HG02763 (cell line): ENCODE measurements at regions not wholly inside any gene's neighbourhood (a gene's known extent, or its start where the extent isn't known, plus 50 kb on each side); places are given as distances from the start of the nearest gene placed in this dataset.

ENCODE experiments used
- ATAC-seq: cut with Tn5 transposase; IDR thresholded peaks from one replicate; pipeline ENCODE4 v1.9.1; 2021; ENCODE audit warnings: mild to moderate bottlenecking, moderate library complexity; ENCODE audit not compliant: unreplicated experiment

DNA sequence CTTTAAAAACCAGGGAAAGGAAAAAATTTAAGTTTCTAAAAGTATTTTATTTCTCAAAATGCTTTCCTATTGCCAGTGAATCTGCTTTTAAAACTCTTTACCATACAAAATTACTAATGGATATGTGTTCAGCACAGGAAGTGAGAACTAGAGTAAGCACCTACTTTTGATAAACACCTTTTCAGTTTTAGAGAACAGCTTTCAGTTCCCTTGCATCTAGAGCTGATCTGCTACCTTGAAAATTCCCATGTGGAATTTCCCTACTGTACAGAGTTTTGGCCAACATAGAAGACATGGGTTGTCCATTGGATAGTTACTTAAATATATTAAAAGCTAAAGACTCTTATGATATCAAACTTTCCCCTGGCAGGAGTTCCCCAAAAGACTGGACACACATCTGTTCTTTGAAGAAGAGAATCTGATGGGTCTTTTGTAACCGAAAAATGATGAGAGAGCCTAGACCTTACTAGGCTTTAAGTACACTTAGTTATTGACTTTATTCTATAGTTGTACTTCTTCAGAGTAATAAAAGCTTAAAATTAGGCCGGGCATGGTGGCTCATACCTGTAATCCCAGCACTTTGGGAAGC lies 112.1 kb upstream of the CNTNAP4 start:
- ATAC-seq: no peak

DNA sequence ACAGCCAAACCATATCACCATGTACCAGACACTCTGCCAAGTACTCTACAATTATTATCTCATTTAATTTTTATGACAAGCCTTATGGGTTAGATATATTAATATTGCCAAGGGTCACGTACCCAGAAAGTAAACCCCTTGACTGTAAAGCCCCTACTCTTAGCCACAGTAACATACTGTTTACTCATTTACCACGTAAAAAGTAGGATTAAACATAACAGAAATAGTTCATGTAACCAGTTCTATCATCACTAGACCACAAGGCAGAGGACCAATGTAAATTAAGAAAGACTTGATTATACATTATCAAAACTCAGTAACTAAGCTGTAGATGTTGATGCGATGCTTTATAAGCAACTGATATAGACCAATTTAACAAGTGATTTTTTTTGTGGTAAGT lies 101.5 kb upstream of the CNTNAP4 start:
- peak; percentile 16 for ATAC-seq

GRCh38 chr16:76176153-76176552 lies 101.0 kb upstream of the CNTNAP4 start:
- ATAC-seq: peak; percentile 78

DNA sequence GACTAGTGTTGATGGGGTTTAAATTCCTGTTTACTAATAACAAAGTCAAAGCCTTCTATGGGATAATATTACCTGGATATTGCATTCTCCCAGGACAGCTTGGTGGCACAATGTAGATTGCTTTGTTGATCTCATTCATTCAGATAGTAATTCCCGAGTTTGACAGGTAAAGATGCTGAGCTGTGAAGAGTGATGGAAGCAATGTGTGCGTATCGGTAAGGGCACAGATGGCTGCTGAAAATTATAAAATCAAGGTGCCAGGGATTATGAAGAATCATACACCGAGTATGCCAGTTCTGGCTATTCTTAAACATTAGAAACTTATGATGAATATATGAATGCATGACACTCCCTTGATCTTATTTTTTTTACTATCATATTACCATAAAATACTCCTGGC lies 100.6 kb upstream of the CNTNAP4 start:
- ATAC-seq: no peak

GRCh38 chr16:76182041-76182635 lies 95.1 kb upstream of the CNTNAP4 start:
- ATAC-seq: no peak

GRCh38 chr16:76183647-76184046 lies 93.6 kb upstream of the CNTNAP4 start:
- ATAC-seq: no peak

- ATAC-seq: no peak
Measured at GRCh38 chr16:76190057-76190456, 87.1 kb upstream of the CNTNAP4 start.

- ATAC-seq: no peak
Measured at GRCh38 chr16:76190480-76190879, 86.7 kb upstream of the CNTNAP4 start.

DNA sequence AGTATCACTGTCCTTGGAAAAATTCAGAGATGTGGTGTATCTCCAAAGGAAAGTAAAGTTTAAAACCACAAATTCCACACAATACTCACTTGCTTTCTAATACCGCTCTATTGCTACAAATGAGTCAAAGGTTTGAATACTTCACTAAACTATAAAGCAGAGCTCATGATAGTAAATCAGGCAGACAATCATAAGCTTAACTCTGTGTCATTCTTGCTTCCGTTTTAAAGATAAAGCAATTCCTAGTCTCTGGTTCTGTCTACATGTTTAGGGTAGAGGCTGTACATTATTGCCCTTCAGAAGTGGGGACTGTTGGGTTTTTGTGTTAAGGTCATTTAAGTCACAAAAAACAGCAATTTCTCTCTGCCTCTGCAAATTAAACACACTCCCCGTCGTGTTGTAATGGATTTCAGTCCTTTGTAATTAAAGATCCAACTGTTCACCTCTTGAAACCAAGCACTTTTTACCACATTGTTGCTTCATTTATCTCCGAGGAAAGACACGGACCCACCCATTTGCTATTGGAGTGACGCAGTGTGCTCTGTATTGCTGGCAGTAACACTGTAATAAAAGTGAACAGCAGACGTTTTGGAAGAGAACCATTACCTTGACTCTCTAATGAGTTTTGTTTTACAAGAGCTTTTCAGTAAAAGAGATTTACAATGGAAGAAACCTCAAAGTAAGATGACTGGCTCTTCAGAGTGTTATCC lies 83.1 kb upstream of the CNTNAP4 start:
- ATAC-seq: no peak

- ATAC-seq: no peak
Measured at GRCh38 chr16:76194616-76195015, 82.6 kb upstream of the CNTNAP4 start.

DNA sequence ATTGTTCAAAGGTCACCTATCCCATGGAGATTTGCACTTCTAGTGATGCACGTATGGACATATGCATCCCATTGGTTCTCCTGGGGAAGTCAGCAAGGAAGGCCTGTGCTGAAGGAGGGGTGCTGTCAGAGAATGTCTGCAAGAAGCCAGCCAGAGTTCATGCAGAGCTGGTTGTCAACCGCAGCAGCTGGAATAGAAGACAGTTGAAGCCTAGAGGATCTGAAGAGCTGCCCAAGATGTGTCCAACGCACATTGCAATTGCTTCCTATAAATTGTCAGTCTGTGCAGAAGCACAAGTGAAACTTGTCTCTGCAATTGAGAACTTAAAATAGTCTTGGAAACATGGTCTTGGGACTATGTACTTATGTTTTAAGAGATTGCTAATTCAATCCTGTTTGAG lies 82.1 kb upstream of the CNTNAP4 start:
- ATAC-seq: no peak

- ATAC-seq: no peak
Measured at GRCh38 chr16:76195648-76196047, 81.6 kb upstream of the CNTNAP4 start.

- ATAC-seq: no peak
Measured at GRCh38 chr16:76197900-76198299, 79.3 kb upstream of the CNTNAP4 start.

GRCh38 chr16:76199681-76200220 lies 77.5 kb upstream of the CNTNAP4 start:
- no peak for ATAC-seq

- no peak for ATAC-seq
Measured at GRCh38 chr16:76201385-76201784, 75.8 kb upstream of the CNTNAP4 start.

DNA sequence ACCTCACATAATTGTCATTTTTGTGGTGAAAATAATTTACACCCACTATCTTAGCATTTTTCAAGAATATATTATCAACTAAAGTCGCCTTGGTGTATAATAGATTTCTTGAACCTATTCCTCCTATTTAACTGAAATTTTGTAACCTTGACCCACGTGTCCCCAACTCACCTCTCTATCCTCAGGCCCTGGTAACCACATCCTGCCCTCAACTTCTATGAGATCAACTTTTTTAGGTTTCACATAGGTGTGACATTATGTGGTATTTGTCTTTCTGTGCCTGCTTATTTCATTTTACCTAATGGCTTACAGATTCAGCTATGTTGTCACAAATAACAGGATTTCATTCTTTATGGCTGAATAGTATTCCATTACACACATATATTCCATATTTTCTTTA lies 73.0 kb upstream of the CNTNAP4 start:
- ATAC-seq: no peak

GRCh38 chr16:76207270-76207669 lies 69.9 kb upstream of the CNTNAP4 start:
- no peak for ATAC-seq

GRCh38 chr16:76210157-76210556 lies 67.0 kb upstream of the CNTNAP4 start:
- no peak for ATAC-seq

GRCh38 chr16:76213860-76214259 lies 63.3 kb upstream of the CNTNAP4 start:
- ATAC-seq: no peak

GRCh38 chr16:76214856-76215255 lies 62.3 kb upstream of the CNTNAP4 start:
- ATAC-seq: no peak

DNA sequence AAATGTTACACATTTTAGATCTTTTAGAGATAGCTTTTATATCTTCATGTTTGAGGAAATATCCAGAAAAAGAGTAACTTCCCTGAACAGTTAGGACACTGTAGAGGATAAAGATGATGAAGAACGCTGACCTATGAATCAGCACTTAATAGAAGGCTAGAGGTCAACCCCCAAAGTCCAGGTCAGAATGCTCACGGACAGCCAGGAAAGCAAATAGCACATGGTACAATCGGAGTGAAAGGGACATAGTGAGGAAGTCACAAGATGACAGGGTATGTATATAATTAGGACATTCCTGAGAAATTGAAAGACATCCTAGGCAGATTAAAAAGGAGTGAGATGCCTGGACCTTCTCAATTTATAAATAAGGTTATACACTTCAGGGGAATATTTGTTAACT lies 55.1 kb upstream of the CNTNAP4 start:
- no peak for ATAC-seq

- ATAC-seq: no peak
Measured at GRCh38 chr16:76222853-76223252, 54.3 kb upstream of the CNTNAP4 start.
